GM21786 (cell line): ENCODE measurements at regions not wholly inside any gene's neighbourhood (a gene's known extent, or its start where the extent isn't known, plus 50 kb on each side); places are given as distances from the start of the nearest gene placed in this dataset.

Source experiments
- ATAC-seq: cut with Tn5 transposase; IDR thresholded peaks from one replicate; pipeline ENCODE4 v1.9.1; 2021; ENCODE audit not compliant: unreplicated experiment

- no peak for ATAC-seq
Observed at GRCh38 chrX:113935518-113935917, 648.4 kb upstream of the HTR2C start.

GRCh38 chrX:113933931-113934330, 650.0 kb upstream of the HTR2C start:
- no peak for ATAC-seq

- ATAC-seq: no peak
Observed at GRCh38 chrX:113929004-113929403, 654.9 kb upstream of the HTR2C start.

GRCh38 chrX:113920661-113921060, 663.2 kb upstream of the HTR2C start:
- no peak for ATAC-seq

GRCh38 chrX:113919387-113919786, 664.5 kb upstream of the HTR2C start:
- ATAC-seq: no peak

GRCh38 chrX:113906168-113906567, 677.7 kb upstream of the HTR2C start:
- no peak for ATAC-seq

- no peak for ATAC-seq
Observed at GRCh38 chrX:113892891-113893290, 691.0 kb upstream of the HTR2C start.

- ATAC-seq: no peak
Observed at GRCh38 chrX:113892401-113892800, 691.5 kb upstream of the HTR2C start.

GRCh38 chrX:113873056-113873455, 710.8 kb upstream of the HTR2C start:
- ATAC-seq: no peak

- ATAC-seq: no peak
Observed at GRCh38 chrX:113868711-113869110, 715.2 kb upstream of the HTR2C start.

- no peak for ATAC-seq
Observed at GRCh38 chrX:113868177-113868576, 715.7 kb upstream of the HTR2C start.

GRCh38 chrX:113849408-113849807, 734.5 kb upstream of the HTR2C start:
- no peak for ATAC-seq

GRCh38 chrX:113833096-113834055, 750.5 kb upstream of the HTR2C start:
- no peak for ATAC-seq

GRCh38 chrX:113828470-113828869, 755.4 kb upstream of the HTR2C start:
- no peak for ATAC-seq

GRCh38 chrX:113818346-113818745, 765.5 kb upstream of the HTR2C start:
- no peak for ATAC-seq

- no peak for ATAC-seq
Observed at GRCh38 chrX:113804819-113805218, 779.1 kb upstream of the HTR2C start.

- no peak for ATAC-seq
Observed at GRCh38 chrX:113804291-113804690, 779.6 kb upstream of the HTR2C start.

- no peak for ATAC-seq
Observed at GRCh38 chrX:113802837-113803236, 781.0 kb upstream of the HTR2C start.

GRCh38 chrX:113800955-113801354, 782.9 kb upstream of the HTR2C start:
- no peak for ATAC-seq

- no peak for ATAC-seq
Observed at GRCh38 chrX:113793563-113793962, 790.3 kb upstream of the HTR2C start.

GRCh38 chrX:113790987-113791386, 792.9 kb upstream of the HTR2C start:
- no peak for ATAC-seq

- peak; percentile 69 for ATAC-seq
Observed at GRCh38 chrX:113784754-113785153, 799.1 kb upstream of the HTR2C start.

- no peak for ATAC-seq
Observed at GRCh38 chrX:113770806-113771205, 813.1 kb upstream of the HTR2C start.
